Keratinocyte (primary cell): ENCODE measurements at regions not wholly inside any gene's neighbourhood (a gene's known extent, or its start where the extent isn't known, plus 50 kb on each side); places are given as distances from the start of the nearest gene placed in this dataset.

Experiments
- DNase-seq: peaks from one replicate; pipeline ENCODE4 v3.0.0-alpha.2; 2011; ENCODE audit warnings: low read depth, missing footprints, low spot score
- FAIRE-seq: peaks from 2 replicates; lab custom pipeline; 2011; peaks lifted over from hg19 to GRCh38; lab: Jason Lieb, UNC
- H2AFZ ChIP-seq: 2 replicates; pipeline ENCODE4 v1.6.0; 2012; ENCODE audit warnings: low read length, control low read depth, inconsistent platforms; ENCODE audit not compliant: control insufficient read depth
- H3K27ac ChIP-seq: 2 replicates; pipeline ENCODE4 v1.5.1; 2011; ENCODE audit warnings: low read length; ENCODE audit not compliant: control insufficient read depth, insufficient read depth
- H3K27me3 ChIP-seq: 3 replicates; pipeline ENCODE4 v1.6.0; 2011; ENCODE audit warnings: low read length; ENCODE audit not compliant: control insufficient read depth, insufficient read depth; ENCODE audit errors: extremely low read depth
- H3K36me3 ChIP-seq, 2 experiments: 2 replicates in 1 of 2; 3 replicates in 1 of 2; pipeline ENCODE4 v1.5.1; 2011; ENCODE audit warnings: low read length in 2 of 2, mild to moderate bottlenecking in 1 of 2; ENCODE audit not compliant: control insufficient read depth in 2 of 2, insufficient read depth in 2 of 2; ENCODE audit errors: extremely low read depth in 1 of 2
- H3K4me1 ChIP-seq: 3 replicates; pipeline ENCODE4 v1.5.1; 2011; ENCODE audit warnings: low read length; ENCODE audit not compliant: control insufficient read depth, insufficient read depth; ENCODE audit errors: extremely low read depth
- H3K4me2 ChIP-seq: 3 replicates; pipeline ENCODE4 v1.6.0; 2011; ENCODE audit warnings: low read depth, low read length; ENCODE audit not compliant: control insufficient read depth, insufficient read depth; ENCODE audit errors: extremely low read depth
- H3K4me3 ChIP-seq, 3 experiments: fragments of 200-600 bp in 1 of 3; sonication (generic) in 1 of 3; 2 replicates in 2 of 3; 3 replicates in 1 of 3; pipeline ENCODE4 v1.5.1; 2011 to 2016; ENCODE audit warnings: low read length in 3 of 3, mild to moderate bottlenecking in 3 of 3, control low read depth in 2 of 3, inconsistent platforms in 1 of 3, low read depth in 1 of 3, mixed read lengths in 1 of 3, mixed run types in 1 of 3, moderate library complexity in 1 of 3; ENCODE audit not compliant: control insufficient read depth in 2 of 3, insufficient read depth in 2 of 3; ENCODE audit errors: extremely low read depth in 1 of 3
- H3K79me2 ChIP-seq: 2 replicates; pipeline ENCODE4 v1.6.0; 2012; ENCODE audit warnings: low read length; ENCODE audit not compliant: control insufficient read depth, insufficient read depth
- H3K9ac ChIP-seq: 3 replicates; pipeline ENCODE4 v1.6.0; 2011; ENCODE audit warnings: low read length; ENCODE audit not compliant: control insufficient read depth, insufficient read depth; ENCODE audit errors: extremely low read depth
- H3K9me1 ChIP-seq: 3 replicates; pipeline ENCODE4 v1.6.0; 2011; ENCODE audit warnings: low read length; ENCODE audit not compliant: control insufficient read depth, insufficient read depth; ENCODE audit errors: extremely low read depth
- H3K9me3 ChIP-seq: 2 replicates; pipeline ENCODE4 v1.5.1; 2012; ENCODE audit warnings: low read depth, low read length; ENCODE audit not compliant: control insufficient read depth
- H4K20me1 ChIP-seq: 3 replicates; pipeline ENCODE4 v1.6.0; 2011; ENCODE audit warnings: low read length; ENCODE audit not compliant: control insufficient read depth, insufficient read depth; ENCODE audit errors: extremely low read depth
- CTCF ChIP-seq, 3 experiments: IDR thresholded peaks in 1 of 3; conservative IDR thresholded peaks in 1 of 3; optimal IDR thresholded peaks in 1 of 3; 2 replicates in 2 of 3; 3 replicates in 1 of 3; pipeline versions ENCODE3 to v1.5.1; 2011; ENCODE audit warnings: low read length in 3 of 3, mild to moderate bottlenecking in 3 of 3, moderate library complexity in 2 of 3, control low read depth in 1 of 3, inconsistent platforms in 1 of 3; ENCODE audit not compliant: insufficient read depth in 2 of 3; ENCODE audit errors: extremely low read depth in 1 of 3
- EZH2 ChIP-seq: IDR thresholded peaks from one replicate; pipeline ENCODE4 v1.6.1; 2012; ENCODE audit warnings: inconsistent platforms, mild to moderate bottlenecking, low read length, moderate library complexity
- dilution Hi-C: fragments of 300-500 bp; cut with MboI; formaldehyde crosslinking; loops from one replicate; pipeline ENCODE4 v1.7.0; 2020; ENCODE audit warnings: low sequenced_read_pairs; ENCODE audit not compliant: extremely low pct_ligation_motif_present

- FAIRE-seq = no peak
- no peaks in the 10 kb centered on the region for H3K4me1 ChIP-seq
- dilution Hi-C loops = no loop called here
Measured at GRCh38 chr6:98539741-98540140, 294.6 kb upstream of the POU3F2 start.

GRCh38 chr6:98546376-98546775 lies 288.0 kb upstream of the POU3F2 start:
- Histone ChIP-seq H3K9me1 (no peaks in the 10 kb centered on the region), H3K27ac (no peak overlapping the region), H3K9me3 (no peaks in the 10 kb centered on the region), H3K36me3 (no peaks in the 10 kb centered on the region), H4K20me1 (no peaks in the 10 kb centered on the region), H3K9ac (no peak overlapping the region), H3K27me3 (no peaks in the 10 kb centered on the region), H3K4me3 (no peak overlapping the region), H3K79me2 (no peaks in the 10 kb centered on the region), H2AFZ (no peak overlapping the region), H3K4me2 (no peak overlapping the region), H3K4me1 (no peaks in the 10 kb centered on the region)
- DNase-seq (no peak), FAIRE-seq (no peak)
- TF ChIP-seq CTCF (optimal IDR thresholded peaks at IDR 0.05 in 1 of 3, IDR thresholded peaks at IDR 0.05 in 1 of 3, conservative IDR thresholded peaks at IDR 0.05 in 1 of 3; ENCODE audit: extremely low read depth in 1 of 3, insufficient read depth in 2 of 3, low read length in 3 of 3) (no peak), EZH2 (no peak)
- dilution Hi-C loops = no loop called here

More at GRCh38 chr6:98539741-98540140, 294.6 kb upstream of the POU3F2 start:
- Histone ChIP-seq H3K27ac (no peak overlapping the region), H3K79me2 (no peaks in the 10 kb centered on the region), H4K20me1 (no peaks in the 10 kb centered on the region), H3K9ac (no peak overlapping the region), H2AFZ (no peak overlapping the region), H3K9me3 (no peaks in the 10 kb centered on the region), H3K4me3 (no peak overlapping the region), H3K36me3 (no peaks in the 10 kb centered on the region), H3K9me1 (no peaks in the 10 kb centered on the region), H3K27me3 (no peaks in the 10 kb centered on the region), H3K4me2 (no peak overlapping the region)
- TF ChIP-seq EZH2 = no peak
- TF ChIP-seq CTCF (optimal IDR thresholded peaks at IDR 0.05 in 1 of 3, IDR thresholded peaks at IDR 0.05 in 1 of 3, conservative IDR thresholded peaks at IDR 0.05 in 1 of 3; ENCODE audit: extremely low read depth in 1 of 3, insufficient read depth in 2 of 3, low read length in 3 of 3) = no peak
- no peak for DNase-seq
